ENCODE measurements at regions not wholly inside any gene's neighbourhood (a gene's known extent, or its start where the extent isn't known, plus 50 kb on each side); places are given as distances from the start of the nearest gene placed in this dataset.

DNA sequence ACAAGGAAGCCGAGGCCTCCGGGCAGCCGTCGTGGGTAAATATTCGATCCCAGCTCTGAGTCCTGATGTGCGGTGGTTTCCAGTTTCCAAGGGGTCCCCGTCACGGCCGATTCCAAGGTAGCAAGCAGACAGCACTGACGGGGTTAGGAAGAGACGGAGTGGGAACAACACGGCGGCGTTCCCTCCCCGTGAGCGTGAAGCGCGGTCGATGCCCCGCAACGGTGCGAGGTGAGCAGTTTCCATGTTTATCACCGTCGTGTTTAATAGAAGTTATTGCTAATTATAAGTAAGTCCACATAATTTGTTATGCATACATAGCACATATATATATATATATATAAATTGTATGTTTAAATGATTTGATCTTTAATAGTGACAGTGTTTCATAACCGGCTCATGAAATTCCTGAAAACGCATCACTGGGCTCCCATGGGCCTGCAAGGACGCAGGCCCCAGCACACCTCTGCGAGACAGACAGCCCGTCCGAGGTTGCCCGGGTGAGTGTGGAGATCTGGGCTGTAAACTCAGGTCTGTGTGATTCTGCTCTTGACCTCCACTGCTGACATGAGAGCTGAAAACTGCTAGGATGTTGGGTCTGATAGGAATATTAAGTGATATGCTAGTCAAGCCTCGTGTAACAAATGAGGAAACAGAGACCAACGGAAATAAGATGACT, 243.5 kb upstream of the SALL3 start:
- TF ChIP-seq, protein P1, sequence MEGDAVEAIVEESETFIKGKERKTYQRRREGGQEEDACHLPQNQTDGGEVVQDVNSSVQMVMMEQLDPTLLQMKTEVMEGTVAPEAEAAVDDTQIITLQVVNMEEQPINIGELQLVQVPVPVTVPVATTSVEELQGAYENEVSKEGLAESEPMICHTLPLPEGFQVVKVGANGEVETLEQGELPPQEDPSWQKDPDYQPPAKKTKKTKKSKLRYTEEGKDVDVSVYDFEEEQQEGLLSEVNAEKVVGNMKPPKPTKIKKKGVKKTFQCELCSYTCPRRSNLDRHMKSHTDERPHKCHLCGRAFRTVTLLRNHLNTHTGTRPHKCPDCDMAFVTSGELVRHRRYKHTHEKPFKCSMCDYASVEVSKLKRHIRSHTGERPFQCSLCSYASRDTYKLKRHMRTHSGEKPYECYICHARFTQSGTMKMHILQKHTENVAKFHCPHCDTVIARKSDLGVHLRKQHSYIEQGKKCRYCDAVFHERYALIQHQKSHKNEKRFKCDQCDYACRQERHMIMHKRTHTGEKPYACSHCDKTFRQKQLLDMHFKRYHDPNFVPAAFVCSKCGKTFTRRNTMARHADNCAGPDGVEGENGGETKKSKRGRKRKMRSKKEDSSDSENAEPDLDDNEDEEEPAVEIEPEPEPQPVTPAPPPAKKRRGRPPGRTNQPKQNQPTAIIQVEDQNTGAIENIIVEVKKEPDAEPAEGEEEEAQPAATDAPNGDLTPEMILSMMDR (IDR thresholded peaks at IDR 0.05): no peak
- no peak for DNase-seq
- Histone ChIP-seq H3K36me3 (no peaks in the 10 kb centered on the region), H3K9me3 (no peaks in the 10 kb centered on the region), H3K4me3 (no peak overlapping the region), H3K27me3 (ENCODE audit: low read depth) (no peaks in the 10 kb centered on the region), H3K4me1 (no peaks in the 10 kb centered on the region), H3K27ac (no peak overlapping the region)
- ATAC-seq: no peak
- intact Hi-C loops (cut with DNase I): no loop called here

DNA sequence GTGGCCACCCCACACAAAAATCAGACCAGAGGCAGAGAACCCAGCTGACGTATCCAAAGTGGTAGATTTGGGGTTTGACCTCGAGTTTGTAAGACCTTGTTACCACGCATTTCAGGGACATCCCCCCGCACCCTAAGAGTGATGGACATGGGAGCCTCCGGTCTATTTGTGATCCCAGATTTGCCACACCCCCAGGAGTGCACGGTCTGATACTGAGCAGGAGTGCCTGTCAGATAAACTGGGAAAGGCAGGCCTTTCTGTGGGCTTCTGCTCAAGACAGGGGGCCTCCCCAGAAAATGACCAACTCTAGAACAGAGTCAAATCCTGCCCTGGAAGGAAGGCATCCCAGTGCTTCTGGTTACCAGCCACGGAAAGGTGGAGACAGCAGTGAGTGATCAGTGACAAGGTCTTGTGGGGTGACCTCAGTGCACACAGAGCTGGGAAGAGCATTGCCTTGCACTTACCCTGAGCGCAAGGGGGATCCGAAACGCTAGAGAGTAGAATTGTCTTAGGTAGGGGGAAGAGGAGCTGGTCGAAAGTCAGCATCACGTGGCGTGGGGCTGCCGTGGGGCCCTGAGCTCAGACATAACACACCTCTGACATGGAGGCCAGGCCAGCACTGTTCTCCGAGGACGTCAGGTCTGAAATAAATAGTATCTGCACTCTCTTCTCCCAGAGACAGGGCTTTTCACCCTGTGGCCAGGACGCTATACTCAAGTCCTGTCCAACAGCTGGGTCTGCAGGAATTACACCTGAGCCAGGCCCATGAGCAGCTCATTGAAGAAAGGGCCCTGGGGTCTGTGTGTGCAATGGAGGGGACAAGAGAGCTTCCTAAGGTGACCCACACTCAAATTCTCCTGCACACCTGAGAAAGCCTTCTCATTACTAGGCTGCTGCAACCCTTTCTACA, 242.4 kb upstream of the SALL3 start:
- ATAC-seq (no peak), DNase-seq (no peak)
- Histone ChIP-seq H3K27me3 (ENCODE audit: low read depth) (no peaks in the 10 kb centered on the region), H3K4me3 (no peak overlapping the region), H3K36me3 (no peaks in the 10 kb centered on the region), H3K27ac (no peak overlapping the region), H3K9me3 (no peaks in the 10 kb centered on the region), H3K4me1 (no peaks in the 10 kb centered on the region)
- intact Hi-C loops (cut with DNase I): no loop called here
- TF ChIP-seq, protein P1 (IDR thresholded peaks at IDR 0.05): no peak

DNA sequence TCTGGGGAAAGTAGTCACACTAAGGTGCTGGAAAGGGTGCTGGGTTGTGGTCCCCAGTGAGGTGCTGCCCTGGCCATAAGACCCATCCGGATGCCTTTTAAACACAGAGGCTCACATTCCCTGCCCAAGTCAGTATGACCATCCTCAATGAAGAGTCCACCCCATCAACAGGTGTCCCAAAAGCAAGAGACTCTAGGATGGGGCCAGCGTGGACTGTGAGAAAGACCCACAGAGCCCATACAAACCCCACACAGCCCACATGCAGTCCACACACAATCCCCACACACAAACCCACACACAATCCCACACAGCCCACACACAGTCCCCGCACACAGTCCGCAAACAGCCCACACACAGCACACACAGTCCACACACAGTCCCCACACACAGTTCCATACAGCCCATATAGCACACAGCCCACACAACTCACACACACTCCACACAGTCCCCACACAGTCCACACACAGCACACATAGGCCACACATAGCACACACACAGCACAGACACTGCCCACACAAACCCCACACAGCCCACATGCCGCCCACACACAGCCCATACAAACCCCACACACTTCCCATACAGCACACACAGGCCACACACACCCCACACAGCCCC, 241.4 kb upstream of the SALL3 start:
- intact Hi-C loops (cut with DNase I): no loop called here
- Histone ChIP-seq H3K27ac (no peak overlapping the region), H3K4me1 (no peaks in the 10 kb centered on the region), H3K27me3 (ENCODE audit: low read depth) (no peaks in the 10 kb centered on the region), H3K4me3 (no peak overlapping the region), H3K9me3 (no peaks in the 10 kb centered on the region), H3K36me3 (no peaks in the 10 kb centered on the region)
- TF ChIP-seq, protein P1 (IDR thresholded peaks at IDR 0.05): no peak
- DNase-seq (no peak), ATAC-seq (peak in 1 of 2 donors; percentile 6)

DNA sequence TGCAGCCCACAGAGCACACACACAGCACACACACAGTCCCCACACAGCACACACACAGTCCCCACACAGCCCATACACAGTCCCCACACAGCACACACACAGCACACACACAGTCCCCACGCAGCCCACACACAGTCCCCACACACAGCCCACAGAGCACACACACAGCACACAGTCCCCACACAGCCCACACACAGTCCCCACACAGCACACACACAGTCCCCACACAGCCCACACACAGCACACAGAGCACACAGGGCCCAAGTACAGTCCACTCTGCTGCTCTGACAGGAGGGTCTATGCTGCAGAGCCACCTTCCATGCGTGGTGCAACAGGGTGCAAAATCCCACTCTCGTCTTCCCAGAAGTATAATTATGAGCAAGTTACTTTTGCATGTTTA, 240.5 kb upstream of the SALL3 start:
- TF ChIP-seq, protein P1 (IDR thresholded peaks at IDR 0.05): no peak
- H3K4me3 ChIP-seq: no peak overlapping the region
- DNase-seq: no peak
- H3K27ac ChIP-seq: no peak overlapping the region
- no peak for ATAC-seq
- no peaks in the 10 kb centered on the region for H3K36me3 ChIP-seq
- intact Hi-C loops (cut with DNase I): no loop called here
- no peaks in the 10 kb centered on the region for H3K9me3 ChIP-seq
- no peaks in the 10 kb centered on the region for H3K4me1 ChIP-seq
- H3K27me3 ChIP-seq (ENCODE audit: low read depth): no peaks in the 10 kb centered on the region

DNA sequence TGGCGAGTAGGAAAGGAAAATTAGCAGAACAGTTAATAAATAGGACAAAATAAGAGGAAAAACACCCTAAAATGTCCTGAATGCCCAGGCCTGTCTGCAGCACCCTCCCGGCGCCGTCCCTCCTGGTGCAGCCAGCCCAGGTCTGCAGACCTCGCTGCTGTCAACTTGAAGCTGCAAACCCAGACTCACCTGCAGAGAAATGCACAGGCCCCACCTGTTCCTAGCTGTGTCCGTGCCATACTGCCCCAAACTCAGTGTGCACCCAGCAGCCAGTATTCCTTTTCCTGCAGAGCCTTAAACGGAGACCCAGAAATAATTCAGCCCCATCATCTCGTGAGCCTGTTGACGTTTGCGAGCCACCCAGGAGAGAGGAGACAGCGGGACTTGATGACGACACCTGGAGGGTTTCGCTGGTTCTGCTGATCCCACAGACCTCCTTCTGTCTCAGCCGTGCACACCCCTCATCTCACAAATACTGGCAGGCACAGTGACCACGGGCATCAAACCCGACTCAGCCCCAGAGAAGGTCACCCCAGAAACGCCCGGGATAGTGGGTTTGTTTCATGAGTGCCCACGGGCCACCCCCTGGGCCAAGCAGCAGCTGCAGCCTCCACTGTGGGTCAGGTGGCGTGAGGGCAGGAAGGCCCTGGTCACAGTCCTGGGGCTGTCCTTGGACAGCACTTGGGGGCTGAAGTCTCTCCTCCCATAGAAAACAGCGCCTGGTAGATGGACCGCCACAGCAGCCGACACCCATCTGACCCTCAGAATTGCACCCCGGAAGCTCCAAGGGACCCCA, 239.5 kb upstream of the SALL3 start:
- DNase-seq (no peak), ATAC-seq (no peak)
- TF ChIP-seq, protein P1 (IDR thresholded peaks at IDR 0.05): no peak
- H3K9me3 ChIP-seq: no peaks in the 10 kb centered on the region
- H3K36me3 ChIP-seq: no peaks in the 10 kb centered on the region
- H3K27ac ChIP-seq: no peak overlapping the region
- no peak overlapping the region for H3K4me3 ChIP-seq
- H3K4me1 ChIP-seq: no peaks in the 10 kb centered on the region
- intact Hi-C loops (cut with DNase I): no loop called here
- H3K27me3 ChIP-seq (ENCODE audit: low read depth): no peaks in the 10 kb centered on the region

Measured in lower lobe of right lung (tissue), 2 donors.